Right atrium auricular region (tissue), 2 donors: ENCODE measurements at regions not wholly inside any gene's neighbourhood (a gene's known extent, or its start where the extent isn't known, plus 50 kb on each side); places are given as distances from the start of the nearest gene placed in this dataset.

ENCODE experiments used
- DNase-seq: peaks from one replicate; pipeline ENCODE4 v3.0.0-alpha.2; 2019; ENCODE audit warnings: low spot score
- H3K27ac ChIP-seq, 2 donors: fragments of 200-600 bp; sonication (generic); 1 replicate in 1 of 2; 2 replicates in 1 of 2; pipeline ENCODE4 v1.5.1; 2016 to 2019
- H3K27me3 ChIP-seq, 2 donors: fragments of 200-600 bp; sonication (generic); one replicate each; pipeline versions ENCODE4 v1.5.1 to v1.6.0; 2017 to 2019
- H3K36me3 ChIP-seq: fragments of 200-600 bp; sonication (generic); one replicate; pipeline ENCODE4 v1.5.1; 2016
- H3K4me1 ChIP-seq, 2 donors: fragments of 200-600 bp; sonication (generic); one replicate each; pipeline versions ENCODE4 v1.5.1 to v1.6.0; 2017 to 2019
- H3K4me3 ChIP-seq, 2 donors: fragments of 200-600 bp; sonication (generic); 1 replicate in 1 of 2; 2 replicates in 1 of 2; pipeline ENCODE4 v1.5.1; 2017 to 2019; ENCODE audit warnings: mild to moderate bottlenecking in 1 of 2, moderate library complexity in 1 of 2
- H3K9me3 ChIP-seq, 2 donors: fragments of 200-600 bp; sonication (generic); one replicate each; pipeline ENCODE4 v1.5.1; 2019
- CTCF ChIP-seq, 2 donors: fragments of 200-600 bp; sonication (generic); IDR thresholded peaks; one replicate each; pipeline ENCODE4 v1.5.1; 2019; ENCODE audit warnings: antibody characterized with exemption in 2 of 2

DNA sequence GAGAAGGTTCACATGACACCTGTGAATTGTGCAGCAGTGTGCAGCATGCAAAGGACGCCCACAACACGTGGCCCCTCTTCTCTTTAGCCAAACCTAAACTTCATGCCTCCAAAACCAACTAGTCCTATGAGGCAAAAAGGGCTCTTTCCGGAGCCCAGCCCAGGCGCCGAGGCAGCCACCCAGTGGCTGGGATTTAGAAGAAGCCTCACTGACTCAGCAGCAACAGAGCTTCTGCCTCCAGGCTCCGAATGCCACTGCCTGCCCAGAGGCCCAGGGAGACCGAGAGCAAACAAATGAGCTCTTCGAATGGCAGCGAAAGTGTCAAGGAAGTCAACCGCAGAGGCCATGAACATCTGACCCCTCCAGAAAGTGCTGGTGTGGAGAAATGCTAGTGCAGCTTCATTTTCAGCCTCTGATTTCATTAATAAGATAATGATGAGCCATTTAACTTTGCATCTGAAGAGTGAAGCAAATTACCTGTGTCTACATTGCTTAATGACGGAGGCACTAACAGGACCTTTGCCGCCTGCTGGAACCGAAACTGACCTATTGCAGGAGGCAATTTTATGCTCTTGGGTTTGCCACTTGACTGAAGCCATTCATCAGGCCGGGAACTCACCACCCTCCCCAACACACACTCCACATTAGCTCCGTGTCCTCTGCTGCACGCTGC is 157.7 kb upstream of the RPL38 start:
- Histone ChIP-seq H3K27me3 (no peaks in the 10 kb centered on the region), H3K27ac (no peak overlapping the region), H3K36me3 (no peaks in the 10 kb centered on the region), H3K4me3 (no peak overlapping the region), H3K9me3 (no peaks in the 10 kb centered on the region), H3K4me1 (no peaks in the 10 kb centered on the region)
- no peak for DNase-seq
- no peak for TF ChIP-seq CTCF (IDR thresholded peaks at IDR 0.05)

GRCh38 chr17:74049167-74049966 is 154.1 kb upstream of the RPL38 start:
- no peaks in the 10 kb centered on the region for H3K27me3 ChIP-seq
- H3K36me3 ChIP-seq = no peaks in the 10 kb centered on the region

DNA sequence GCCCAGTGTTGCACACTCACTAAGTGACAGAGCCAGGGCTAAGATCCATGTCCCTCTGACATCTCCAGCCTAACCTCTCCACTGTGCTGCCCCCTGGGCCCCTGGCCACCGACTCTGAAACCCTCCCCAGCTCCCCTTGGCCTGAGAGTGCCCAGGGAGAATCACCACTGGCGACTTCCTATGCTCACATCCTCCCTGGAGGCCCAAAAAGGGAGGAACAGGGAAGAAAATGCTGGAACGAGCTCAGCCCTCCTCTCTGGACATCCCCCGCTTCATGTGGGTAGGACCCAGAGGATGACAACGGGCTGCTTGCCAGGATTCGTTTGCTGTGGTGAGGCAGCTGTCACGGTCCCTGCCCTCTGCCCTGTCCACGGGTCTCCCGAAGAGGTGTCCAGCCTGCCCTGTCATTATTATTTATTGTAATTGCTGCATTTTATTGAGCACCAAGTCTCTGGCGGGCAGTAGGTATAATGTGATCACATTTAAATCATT is 153.5 kb upstream of the RPL38 start:
- Histone ChIP-seq H3K27me3 (no peaks in the 10 kb centered on the region), H3K4me3 (no peak overlapping the region), H3K9me3 (no peaks in the 10 kb centered on the region), H3K4me1 (no peaks in the 10 kb centered on the region), H3K27ac (no peak overlapping the region), H3K36me3 (no peaks in the 10 kb centered on the region)
- TF ChIP-seq CTCF (IDR thresholded peaks at IDR 0.05) = no peak
- DNase-seq = no peak

More at GRCh38 chr17:74049167-74049966, 154.1 kb upstream of the RPL38 start:
- H3K9me3 ChIP-seq = no peaks in the 10 kb centered on the region
- no peak for DNase-seq
- no peak overlapping the region for H3K27ac ChIP-seq
- H3K4me1 ChIP-seq = no peaks in the 10 kb centered on the region
- TF ChIP-seq CTCF (IDR thresholded peaks at IDR 0.05) = no peak
- H3K4me3 ChIP-seq = no peak overlapping the region

GRCh38 chr17:74051348-74051747 is 152.1 kb upstream of the RPL38 start:
- H3K27me3 ChIP-seq = no peaks in the 10 kb centered on the region

DNA sequence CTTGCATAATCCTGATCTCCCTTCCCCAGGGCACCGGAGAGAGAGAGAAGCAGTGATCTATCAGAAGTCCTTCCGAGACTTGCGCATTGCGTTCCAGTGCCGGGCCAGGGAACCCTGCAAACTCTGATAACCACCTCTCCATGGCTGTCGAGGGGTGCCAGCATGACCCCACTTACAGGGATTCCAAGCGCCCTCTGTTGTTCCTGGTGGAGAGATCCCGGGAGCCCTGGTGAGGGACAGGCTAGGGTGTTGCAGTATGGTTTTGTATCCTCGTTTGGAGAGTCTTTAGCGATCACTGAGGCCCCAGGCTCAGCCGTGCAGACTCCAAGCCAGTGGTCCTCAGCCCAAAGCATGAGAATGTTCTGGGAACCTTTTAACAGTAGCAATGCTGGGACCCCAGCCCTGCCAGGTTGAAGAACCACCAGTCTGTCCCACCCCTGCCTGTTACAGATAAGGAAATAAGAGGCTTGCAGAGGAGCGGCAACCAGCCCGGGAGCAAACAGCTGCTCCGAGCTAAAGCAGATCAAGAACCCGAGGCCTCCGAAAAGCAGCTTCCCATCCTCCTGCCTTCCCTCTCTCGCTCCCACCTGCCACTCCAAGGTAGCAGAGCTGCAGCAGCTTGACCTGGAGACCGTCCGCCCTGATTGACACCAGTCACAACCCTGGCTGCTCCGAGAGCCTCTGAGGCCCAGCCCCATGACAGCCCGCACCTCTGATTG is 150.3 kb upstream of the RPL38 start:
- H3K27ac ChIP-seq = no peak overlapping the region
- H3K9me3 ChIP-seq = no peaks in the 10 kb centered on the region
- no peak for TF ChIP-seq CTCF (IDR thresholded peaks at IDR 0.05)
- H3K4me3 ChIP-seq = no peak overlapping the region
- H3K36me3 ChIP-seq = no peaks in the 10 kb centered on the region
- DNase-seq = no peak
- no peaks in the 10 kb centered on the region for H3K4me1 ChIP-seq
- no peaks in the 10 kb centered on the region for H3K27me3 ChIP-seq

More at GRCh38 chr17:74051348-74051747, 152.1 kb upstream of the RPL38 start:
- Histone ChIP-seq H3K27ac (no peak overlapping the region), H3K4me1 (no peaks in the 10 kb centered on the region), H3K4me3 (no peak overlapping the region), H3K9me3 (no peaks in the 10 kb centered on the region), H3K36me3 (no peaks in the 10 kb centered on the region)
- no peak for DNase-seq
- no peak for TF ChIP-seq CTCF (IDR thresholded peaks at IDR 0.05)
